HFFc6 (cell line): ENCODE measurements at regions not wholly inside any gene's neighbourhood (a gene's known extent, or its start where the extent isn't known, plus 50 kb on each side); places are given as distances from the start of the nearest gene placed in this dataset.

Experiments used
- DNase-seq: peaks from one replicate; pipeline ENCODE4 v3.0.0-alpha.2; 2018
- H3K27ac Mint-ChIP-seq: 2 replicates; pipeline ENCODE4 v1.8.0; 2020; ENCODE audit warnings: mild to moderate bottlenecking, mixed read lengths
- H3K27me3 Mint-ChIP-seq: 2 replicates; pipeline ENCODE4 v1.8.0; 2021; ENCODE audit warnings: mild to moderate bottlenecking, moderate library complexity, mixed read lengths; ENCODE audit not compliant: insufficient read depth
- H3K36me3 Mint-ChIP-seq: 2 replicates; pipeline ENCODE4 v1.8.0; 2021; ENCODE audit warnings: low read depth, mixed read lengths
- H3K4me1 Mint-ChIP-seq: 2 replicates; pipeline ENCODE4 v1.8.0; 2020; ENCODE audit warnings: low read depth, mixed read lengths
- H3K4me3 Mint-ChIP-seq: 2 replicates; pipeline ENCODE4 v1.8.0; 2020; ENCODE audit warnings: mild to moderate bottlenecking, moderate library complexity, mixed read lengths
- H3K9me3 Mint-ChIP-seq: 2 replicates; pipeline ENCODE4 v1.8.0; 2020; ENCODE audit warnings: mild to moderate bottlenecking, mixed read lengths
- TF ChIP-seq, protein P1 (sequence below): fragments of 200-600 bp; sonication (generic); IDR thresholded peaks from 2 replicates; pipeline ENCODE4 v1.5.0; 2021; ENCODE audit warnings: antibody characterized with exemption, mild to moderate bottlenecking

DNA sequence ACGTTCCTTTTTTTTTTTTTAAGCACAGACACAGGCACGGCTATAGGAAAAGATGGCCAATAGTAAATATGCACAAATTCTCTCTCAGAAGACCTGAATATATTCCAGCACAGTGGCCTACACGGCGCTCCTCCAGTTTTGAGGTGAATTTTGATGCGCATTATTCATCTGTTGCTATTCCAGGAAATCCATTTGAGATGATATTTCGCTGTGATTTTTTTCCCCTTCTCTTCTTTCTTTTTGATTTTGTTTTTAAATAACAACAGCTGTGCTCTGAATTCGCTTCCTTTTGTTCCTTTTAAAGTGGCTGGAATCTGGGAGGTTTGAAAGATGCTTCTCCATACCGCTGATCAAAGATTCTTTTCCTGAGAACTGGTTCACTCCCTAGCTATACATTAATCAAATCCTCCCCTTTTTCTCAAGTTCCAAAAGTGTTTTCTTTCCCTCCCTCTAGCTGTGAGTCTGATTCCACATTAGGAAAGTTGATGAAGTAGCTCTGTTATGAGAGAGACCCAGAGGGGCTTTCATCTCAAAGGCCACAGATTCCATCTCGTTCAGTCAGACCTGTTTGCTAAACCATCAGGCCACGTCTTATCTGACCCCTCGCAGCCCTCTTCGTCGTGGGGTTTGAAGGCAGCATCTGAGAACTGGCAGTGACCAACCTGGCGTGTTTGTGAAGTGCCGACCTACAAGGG is 602.7 kb upstream of the NRP1 start:
- H3K27me3 Mint-ChIP-seq: peaks cover 37% of the 10 kb centered on the region
- no peak for DNase-seq
- H3K4me3 Mint-ChIP-seq: no peak overlapping the region
- H3K36me3 Mint-ChIP-seq: no peaks in the 10 kb centered on the region
- H3K4me1 Mint-ChIP-seq: no peaks in the 10 kb centered on the region
- H3K9me3 Mint-ChIP-seq: no peaks in the 10 kb centered on the region
- no peak overlapping the region for H3K27ac Mint-ChIP-seq
- TF ChIP-seq, protein P1, sequence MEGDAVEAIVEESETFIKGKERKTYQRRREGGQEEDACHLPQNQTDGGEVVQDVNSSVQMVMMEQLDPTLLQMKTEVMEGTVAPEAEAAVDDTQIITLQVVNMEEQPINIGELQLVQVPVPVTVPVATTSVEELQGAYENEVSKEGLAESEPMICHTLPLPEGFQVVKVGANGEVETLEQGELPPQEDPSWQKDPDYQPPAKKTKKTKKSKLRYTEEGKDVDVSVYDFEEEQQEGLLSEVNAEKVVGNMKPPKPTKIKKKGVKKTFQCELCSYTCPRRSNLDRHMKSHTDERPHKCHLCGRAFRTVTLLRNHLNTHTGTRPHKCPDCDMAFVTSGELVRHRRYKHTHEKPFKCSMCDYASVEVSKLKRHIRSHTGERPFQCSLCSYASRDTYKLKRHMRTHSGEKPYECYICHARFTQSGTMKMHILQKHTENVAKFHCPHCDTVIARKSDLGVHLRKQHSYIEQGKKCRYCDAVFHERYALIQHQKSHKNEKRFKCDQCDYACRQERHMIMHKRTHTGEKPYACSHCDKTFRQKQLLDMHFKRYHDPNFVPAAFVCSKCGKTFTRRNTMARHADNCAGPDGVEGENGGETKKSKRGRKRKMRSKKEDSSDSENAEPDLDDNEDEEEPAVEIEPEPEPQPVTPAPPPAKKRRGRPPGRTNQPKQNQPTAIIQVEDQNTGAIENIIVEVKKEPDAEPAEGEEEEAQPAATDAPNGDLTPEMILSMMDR: no peak

DNA sequence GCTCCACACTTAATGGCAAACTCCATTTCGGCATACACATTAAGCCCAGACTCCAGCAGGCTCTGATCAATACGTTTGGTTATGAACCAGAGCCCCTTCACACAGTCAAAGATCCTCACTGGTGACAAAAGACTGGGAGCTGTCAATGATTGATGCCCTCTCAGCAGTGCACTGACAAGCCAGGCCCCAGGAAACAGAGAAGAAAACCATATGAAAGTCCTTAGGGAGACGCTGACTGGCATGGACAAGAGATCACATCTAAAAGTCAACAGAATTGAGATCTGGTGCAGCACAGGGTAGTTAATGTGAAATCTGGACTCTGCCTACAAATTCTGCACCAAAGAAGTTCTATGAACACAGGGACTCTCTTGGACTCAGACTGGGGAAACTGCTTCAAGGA is 600.9 kb upstream of the NRP1 start:
- Mint-ChIP-seq H3K27me3 (peaks cover 45% of the 10 kb centered on the region), H3K4me3 (no peak overlapping the region), H3K36me3 (no peaks in the 10 kb centered on the region), H3K9me3 (no peaks in the 10 kb centered on the region), H3K27ac (no peak overlapping the region), H3K4me1 (no peaks in the 10 kb centered on the region)
- TF ChIP-seq, protein P1: no peak
- no peak for DNase-seq

DNA sequence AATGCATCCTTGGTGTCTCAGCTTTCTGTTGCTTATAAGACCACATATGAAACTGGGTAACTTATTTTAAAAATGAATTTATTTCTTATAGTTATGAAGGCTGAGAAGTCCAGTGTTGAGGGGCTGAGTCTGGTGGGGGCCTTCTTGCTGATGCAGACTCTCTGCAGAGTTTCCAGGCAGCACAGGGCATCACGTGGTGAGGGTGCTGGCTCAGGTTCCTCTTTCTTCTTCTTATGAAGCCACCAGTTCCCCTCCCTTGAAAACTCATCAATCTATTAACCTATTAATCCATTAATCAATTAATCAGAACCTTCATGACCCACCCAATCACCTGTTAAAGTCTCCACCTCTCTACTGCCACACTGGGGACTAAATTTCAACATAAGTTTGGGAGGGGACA is 595.6 kb upstream of the NRP1 start:
- Mint-ChIP-seq H3K36me3 (no peaks in the 10 kb centered on the region), H3K4me3 (no peak overlapping the region), H3K4me1 (no peaks in the 10 kb centered on the region), H3K27me3 (peaks cover 25% of the 10 kb centered on the region), H3K27ac (no peak overlapping the region), H3K9me3 (no peaks in the 10 kb centered on the region)
- DNase-seq: no peak
- TF ChIP-seq, protein P1: no peak

DNA sequence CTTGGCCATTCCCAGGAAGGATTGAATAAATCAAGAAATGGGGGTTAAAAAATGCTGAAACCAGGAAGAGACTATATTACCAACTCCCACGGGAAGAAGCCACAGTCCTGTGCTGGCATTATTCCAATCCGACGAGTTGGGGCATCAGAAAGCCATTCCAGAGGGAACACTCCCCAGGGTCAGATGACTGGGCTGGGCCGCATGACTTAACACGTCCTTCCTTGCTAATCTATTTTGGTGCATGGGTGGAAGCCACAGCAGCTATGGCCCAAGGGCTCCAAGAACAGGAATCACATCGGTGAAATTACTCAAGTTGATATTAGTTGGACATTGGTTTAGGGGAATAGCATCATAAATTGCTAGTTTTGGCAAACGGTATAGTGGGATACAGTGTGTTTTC is 592.9 kb upstream of the NRP1 start:
- no peaks in the 10 kb centered on the region for H3K36me3 Mint-ChIP-seq
- H3K4me1 Mint-ChIP-seq: no peaks in the 10 kb centered on the region
- no peaks in the 10 kb centered on the region for H3K9me3 Mint-ChIP-seq
- no peak overlapping the region for H3K4me3 Mint-ChIP-seq
- peaks cover 11% of the 10 kb centered on the region for H3K27me3 Mint-ChIP-seq
- TF ChIP-seq, protein P1: no peak
- H3K27ac Mint-ChIP-seq: no peak overlapping the region
- no peak for DNase-seq

DNA sequence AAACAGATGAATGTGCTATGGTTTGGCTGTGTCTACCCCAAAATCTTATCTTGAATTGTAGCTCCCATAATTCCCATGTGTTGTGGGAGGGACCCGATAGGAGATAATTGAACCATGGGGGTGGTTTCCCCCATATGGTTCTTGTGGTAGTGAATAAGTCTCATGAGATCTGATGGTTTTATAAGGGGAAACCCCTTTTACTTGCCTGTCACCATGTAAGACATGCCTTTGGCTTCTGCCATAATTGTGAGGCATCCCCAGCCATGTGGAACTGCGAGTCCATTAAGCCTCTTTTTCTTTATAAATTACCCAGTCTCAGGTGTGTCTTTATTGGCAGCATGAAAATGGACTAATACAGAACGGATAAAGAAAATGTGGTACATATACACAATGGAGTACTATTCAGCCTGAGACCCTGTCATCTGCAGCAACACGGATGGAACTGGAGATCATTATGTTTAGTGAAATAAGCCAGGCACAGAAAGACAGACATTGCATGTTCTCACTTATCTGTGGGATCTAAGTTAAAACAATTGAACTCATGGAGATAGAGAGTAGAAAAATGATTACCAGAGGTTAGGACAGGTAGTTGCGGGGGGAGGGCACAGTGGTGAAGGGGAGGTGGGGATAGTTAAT is 587.6 kb upstream of the NRP1 start:
- H3K27me3 Mint-ChIP-seq: peaks cover 18% of the 10 kb centered on the region
- no peak overlapping the region for H3K4me3 Mint-ChIP-seq
- TF ChIP-seq, protein P1: no peak

More for the DNA sequence above, 587.6 kb upstream of the NRP1 start:
- Mint-ChIP-seq H3K36me3 (no peaks in the 10 kb centered on the region), H3K9me3 (no peaks in the 10 kb centered on the region), H3K27ac (no peak overlapping the region), H3K4me1 (no peaks in the 10 kb centered on the region)
- DNase-seq: no peak
